Stimulated activated CD4-positive, alpha-beta T cell treated with anti-CD3 and anti-CD28 coated beads, Interleukin-4, amount 100 ng/mL, for 24 hours (primary cell): ENCODE measurements at regions not wholly inside any gene's neighbourhood (a gene's known extent, or its start where the extent isn't known, plus 50 kb on each side); places are given as distances from the start of the nearest gene placed in this dataset.
"Not testable (repeated sequence)": the region's sequence is repeated elsewhere in the genome, so short reads cannot be mapped to it uniquely, and the experiment has no call there.

Experiments used
- DNase-seq: peaks from one replicate; pipeline ENCODE4 v3.0.0-alpha.2; 2020

DNA sequence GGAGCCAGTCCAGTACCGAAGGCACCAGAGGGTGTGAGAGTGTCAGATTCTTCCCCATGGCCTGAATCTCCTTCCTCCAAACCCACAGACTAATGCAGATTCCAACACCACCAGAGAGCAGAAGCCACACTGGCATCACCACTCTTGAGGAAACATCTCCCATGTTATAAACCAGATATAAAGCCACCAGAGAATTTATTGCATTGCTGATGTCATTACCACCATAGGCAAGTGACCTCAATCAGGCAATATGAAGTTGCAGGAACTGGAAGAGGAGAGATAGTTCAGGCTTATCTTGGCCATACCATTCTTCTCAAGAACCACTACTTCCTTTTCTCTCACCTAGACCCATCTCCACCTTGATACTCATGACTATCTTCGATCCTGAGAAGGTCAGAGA, 653.4 kb downstream of the TMEM121 start:
- no peak for DNase-seq

- DNase-seq = peak; percentile 69
Observed at GRCh38 chr14:106184771-106185170, 658.4 kb downstream of the TMEM121 start.

GRCh38 chr14:106185174-106185836, 658.9 kb downstream of the TMEM121 start:
- not testable (repeated sequence) for DNase-seq

GRCh38 chr14:106185837-106186233, 659.5 kb downstream of the TMEM121 start:
- peak; percentile 65 for DNase-seq

- DNase-seq = no peak
Observed at GRCh38 chr14:106187216-106187615, 660.8 kb downstream of the TMEM121 start.

- DNase-seq = peak; percentile 25
Observed at GRCh38 chr14:106192701-106193100, 666.3 kb downstream of the TMEM121 start.

GRCh38 chr14:106196459-106196858, 670.1 kb downstream of the TMEM121 start:
- DNase-seq = peak; percentile 70

DNA sequence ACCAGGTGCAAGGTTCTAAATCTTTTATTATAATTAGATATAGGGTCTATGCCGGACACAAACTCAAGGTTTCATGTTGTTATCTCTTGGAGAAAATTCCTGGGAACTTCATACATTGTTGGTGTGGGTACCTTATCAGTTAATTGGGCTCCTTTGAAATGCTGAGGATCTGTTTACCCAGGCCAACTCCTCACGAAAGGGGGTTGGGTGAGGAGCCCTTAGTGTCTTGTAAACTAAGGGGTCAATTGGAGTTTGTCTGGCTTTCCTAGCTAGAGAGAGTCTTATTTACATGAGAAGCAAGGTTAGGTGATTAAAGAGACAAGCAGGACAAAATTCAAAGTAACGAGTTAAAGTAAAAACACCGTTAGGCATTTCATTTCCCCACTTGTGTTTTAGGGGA, 670.9 kb downstream of the TMEM121 start:
- not testable (repeated sequence) for DNase-seq

DNA sequence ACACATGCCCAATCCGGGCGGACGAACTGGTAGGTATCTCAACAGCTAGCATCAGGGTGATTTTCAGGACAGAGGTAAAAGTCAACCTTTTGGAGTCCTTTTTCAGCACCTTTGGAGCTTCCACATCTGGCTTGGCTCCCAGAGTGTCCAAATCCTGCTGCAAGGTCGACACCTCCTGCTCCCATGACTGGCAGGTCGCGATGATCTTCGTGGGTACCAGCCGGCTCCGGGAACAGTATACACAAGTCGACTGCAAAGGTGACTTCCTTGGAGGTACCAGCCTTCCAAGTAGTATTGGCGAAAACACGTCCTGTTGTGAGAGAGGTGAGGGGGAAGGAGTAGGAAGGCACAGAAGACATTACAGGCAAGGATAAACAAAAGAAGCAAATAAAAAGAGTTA, 672.7 kb downstream of the TMEM121 start:
- DNase-seq = no peak

- no peak for DNase-seq
Observed at GRCh38 chr14:106200541-106201315, 674.3 kb downstream of the TMEM121 start.

DNA sequence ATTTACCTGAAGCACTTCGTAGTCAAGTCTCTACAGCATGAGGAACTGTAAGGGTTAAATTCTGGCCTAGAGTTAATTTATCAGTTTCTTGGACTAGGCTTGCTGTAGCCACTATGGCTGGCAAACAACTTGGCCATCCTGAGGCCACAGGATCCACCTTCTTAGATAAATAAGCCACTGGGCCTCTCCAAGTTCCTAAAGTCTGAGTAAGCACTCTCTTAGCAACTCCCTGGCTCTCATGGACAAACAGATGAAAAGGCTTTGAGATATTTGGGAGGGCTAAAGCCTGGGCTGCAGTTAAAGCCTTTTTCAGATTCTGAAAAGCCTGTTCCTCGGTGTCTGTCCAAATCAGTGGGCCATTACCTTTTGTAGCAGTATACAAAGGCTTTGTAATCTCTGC, 675.0 kb downstream of the TMEM121 start:
- DNase-seq = no peak

DNA sequence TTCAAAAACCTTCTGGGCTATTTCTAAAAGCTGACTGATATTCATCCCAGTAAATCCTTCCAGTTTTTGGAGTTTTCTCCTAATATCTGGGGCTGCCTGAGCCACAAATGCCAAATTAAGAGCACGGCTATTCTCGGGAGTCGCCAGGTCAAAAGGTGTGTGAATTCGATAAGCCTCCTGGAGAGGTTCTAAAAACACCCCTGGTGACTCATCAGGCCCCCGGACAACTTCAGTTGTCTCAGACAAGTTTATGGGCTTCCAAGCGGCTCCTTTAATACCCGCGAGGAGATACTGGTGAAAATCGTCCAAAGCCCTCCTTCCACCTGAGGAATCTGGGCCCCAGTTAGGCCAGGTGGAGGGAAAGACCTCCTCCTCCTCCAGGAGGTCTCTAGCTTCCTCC, 677.1 kb downstream of the TMEM121 start:
- no peak for DNase-seq

GRCh38 chr14:106204063-106204462, 677.7 kb downstream of the TMEM121 start:
- no peak for DNase-seq

DNA sequence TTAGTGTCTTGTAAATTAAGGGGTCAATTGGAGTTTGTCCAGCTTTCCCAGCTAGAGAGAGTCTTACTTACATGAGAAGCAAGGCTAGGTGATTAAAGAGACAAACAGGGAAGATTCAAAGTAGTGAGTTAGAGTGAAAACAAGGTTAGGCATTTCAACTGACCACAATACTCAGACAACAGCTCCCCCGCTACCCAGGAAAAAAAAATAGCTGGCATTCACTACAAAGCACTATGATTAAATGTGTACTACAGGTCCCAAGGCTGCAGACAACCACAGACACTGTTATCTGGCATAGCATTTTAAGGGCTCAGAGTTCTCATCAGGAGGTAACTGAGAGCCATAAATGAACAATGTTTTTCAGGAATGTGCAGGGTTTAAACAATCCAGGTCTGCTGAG, 680.9 kb downstream of the TMEM121 start:
- DNase-seq = no peak

DNA sequence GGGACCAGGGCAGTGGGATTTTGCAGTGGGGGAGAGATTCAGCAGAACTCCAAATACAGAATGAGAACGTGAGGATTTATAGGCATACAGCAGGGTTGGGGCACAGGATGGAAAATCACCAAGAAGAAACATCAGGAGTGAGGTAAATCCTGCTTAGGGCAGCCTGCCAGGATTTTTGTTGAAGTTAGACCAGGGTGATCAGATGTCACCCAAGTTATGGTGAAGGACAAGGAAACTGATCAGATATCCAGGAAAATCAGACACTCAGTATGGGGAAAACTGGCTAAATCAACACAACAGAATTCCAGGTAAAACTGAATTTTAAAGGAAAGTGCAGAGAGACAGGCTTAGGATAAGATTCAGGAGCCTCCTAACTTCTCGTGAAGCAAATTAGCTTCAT, 682.4 kb downstream of the TMEM121 start:
- no peak for DNase-seq

- DNase-seq = no peak
Observed at GRCh38 chr14:106209755-106210154, 683.4 kb downstream of the TMEM121 start.

GRCh38 chr14:106210650-106211049, 684.3 kb downstream of the TMEM121 start:
- peak; percentile 16 for DNase-seq

- no peak for DNase-seq
Observed at GRCh38 chr14:106211334-106211900, 685.0 kb downstream of the TMEM121 start.

DNA sequence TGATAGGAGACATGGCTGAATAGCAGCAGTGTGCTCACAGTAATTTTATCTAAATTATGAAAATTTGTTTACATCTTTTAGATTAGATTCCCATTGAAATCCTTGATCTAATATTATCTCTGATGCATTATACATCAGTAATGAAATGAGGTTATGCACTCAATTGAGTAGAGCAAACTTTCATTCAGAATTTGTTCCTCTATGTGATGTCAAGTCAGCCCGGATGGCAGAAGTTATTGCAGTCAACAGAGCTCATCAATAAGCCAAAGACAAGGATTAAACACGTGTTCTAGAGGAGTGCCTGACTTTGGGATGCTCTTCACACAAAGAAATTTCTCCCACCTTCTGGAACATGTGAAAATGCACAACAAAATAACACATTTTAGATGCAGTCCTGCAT, 688.8 kb downstream of the TMEM121 start:
- DNase-seq = no peak

GRCh38 chr14:106216679-106217078, 690.3 kb downstream of the TMEM121 start:
- DNase-seq = no peak

GRCh38 chr14:106218174-106218573, 691.8 kb downstream of the TMEM121 start:
- no peak for DNase-seq

DNA sequence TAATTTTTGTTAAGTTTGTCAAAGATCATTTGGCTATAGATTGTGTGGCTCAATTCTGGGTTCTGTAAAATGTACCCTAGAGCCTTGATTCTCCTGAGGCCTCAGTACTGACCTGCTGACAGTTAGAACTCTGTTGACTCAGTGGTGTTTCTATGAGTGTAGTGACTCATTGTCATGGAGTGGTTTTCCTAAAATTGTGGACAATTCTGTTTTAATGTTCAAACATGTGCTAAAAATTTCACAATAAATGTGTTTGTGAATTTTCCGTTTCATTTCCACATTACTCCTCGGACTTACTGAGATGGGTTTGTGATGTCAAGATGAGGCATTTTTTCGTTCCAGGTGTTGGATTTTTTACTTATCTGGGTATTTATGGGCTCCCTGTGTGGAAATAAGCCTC, 695.9 kb downstream of the TMEM121 start:
- DNase-seq = no peak

DNA sequence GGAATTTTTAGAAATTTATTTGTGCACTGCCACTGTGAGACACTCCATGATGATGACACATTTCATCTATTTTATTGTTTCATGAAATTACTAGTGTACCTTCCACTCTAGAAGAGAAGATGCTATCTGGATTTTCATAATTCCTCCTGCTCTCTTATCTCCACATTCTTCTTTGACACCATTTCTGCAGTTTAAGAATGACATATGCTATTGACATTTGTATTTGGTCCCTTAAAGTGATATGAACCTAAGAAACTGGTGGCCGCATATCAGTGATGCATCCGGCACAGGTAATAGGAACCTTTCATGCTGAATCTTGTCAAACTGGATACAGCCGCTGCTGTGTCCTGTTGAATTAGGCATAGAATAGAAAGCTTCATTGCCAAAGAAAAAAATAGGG, 696.3 kb downstream of the TMEM121 start:
- no peak for DNase-seq

- DNase-seq = no peak
Observed at GRCh38 chr14:106227793-106228192, 701.4 kb downstream of the TMEM121 start.
